DOHH2 (cell line): ENCODE measurements at regions not wholly inside any gene's neighbourhood (a gene's known extent, or its start where the extent isn't known, plus 50 kb on each side); places are given as distances from the start of the nearest gene placed in this dataset.

Source experiments
- H3F3A ChIP-seq: fragments of 200-600 bp; sonication (generic), shearing (Covaris generic); 2 replicates; pipeline ENCODE4 v1.6.0; 2016; ENCODE audit warnings: antibody characterized with exemption, mild to moderate bottlenecking; ENCODE audit not compliant: control insufficient read depth, insufficient read depth
- H3K27ac ChIP-seq: fragments of 200-600 bp; sonication (generic); 2 replicates; pipeline ENCODE4 v1.5.1; 2014; ENCODE audit warnings: low read depth, mild to moderate bottlenecking, low read length, moderate library complexity
- H3K27me3 ChIP-seq: fragments of 200-600 bp; sonication (generic); 2 replicates; pipeline ENCODE4 v1.6.1; 2014; ENCODE audit warnings: mild to moderate bottlenecking, low read length, mixed read lengths; ENCODE audit not compliant: control insufficient read depth
- H3K36me3 ChIP-seq: fragments of 200-600 bp; sonication (generic); 2 replicates; pipeline ENCODE4 v1.6.1; 2014; ENCODE audit warnings: mild to moderate bottlenecking, low read length, moderate library complexity, mixed read lengths; ENCODE audit not compliant: control insufficient read depth
- H3K4me1 ChIP-seq: fragments of 200-600 bp; sonication (generic); 2 replicates; pipeline ENCODE4 v1.6.1; 2014; ENCODE audit warnings: mild to moderate bottlenecking, low read length, mixed read lengths; ENCODE audit not compliant: control insufficient read depth
- H3K4me2 ChIP-seq: fragments of 200-600 bp; sonication (generic); 2 replicates; pipeline ENCODE4 v1.6.0; 2014; ENCODE audit warnings: mild to moderate bottlenecking, low read length, moderate library complexity
- H3K4me3 ChIP-seq: fragments of 200-600 bp; sonication (generic); 2 replicates; pipeline ENCODE4 v1.5.1; 2014; ENCODE audit warnings: mild to moderate bottlenecking, low read length, mixed read lengths
- H3K79me2 ChIP-seq: fragments of 200-600 bp; sonication (generic); 2 replicates; pipeline ENCODE4 v1.6.1; 2014; ENCODE audit warnings: mild to moderate bottlenecking, low read length, mixed read lengths; ENCODE audit not compliant: control insufficient read depth
- H3K9me2 ChIP-seq: fragments of 200-600 bp; sonication (generic); replicated peaks from 2 replicates; pipeline ENCODE4 v1.6.1; 2014; ENCODE audit warnings: mild to moderate bottlenecking, low read length, mixed read lengths; ENCODE audit not compliant: control insufficient read depth
- H3K9me3 ChIP-seq: fragments of 200-600 bp; sonication (generic); 2 replicates; pipeline ENCODE4 v1.6.1; 2014; ENCODE audit warnings: antibody characterized with exemption, low read length, mixed read lengths; ENCODE audit not compliant: control insufficient read depth, insufficient read depth
- H4K20me1 ChIP-seq: fragments of 200-600 bp; sonication (generic); 2 replicates; pipeline ENCODE4 v1.6.0; 2014; ENCODE audit warnings: low read depth, mild to moderate bottlenecking, antibody characterized with exemption, low read length, moderate library complexity; ENCODE audit not compliant: control insufficient read depth, insufficient read depth
- CTCF ChIP-seq: fragments of 200-600 bp; sonication (generic); IDR thresholded peaks from one replicate; pipeline ENCODE4 v1.5.1; 2014; ENCODE audit warnings: antibody characterized with exemption, mild to moderate bottlenecking, low read depth, low read length; ENCODE audit not compliant: poor library complexity, severe bottlenecking
- EZH2phosphoT487 ChIP-seq: fragments of 200-600 bp; sonication (generic); IDR thresholded peaks from 2 replicates; pipeline ENCODE4 v1.6.1; 2017; ENCODE audit warnings: borderline replicate concordance, mild to moderate bottlenecking, antibody characterized with exemption, low read length, moderate library complexity, mixed read lengths

GRCh38 chr2:54366487-54367280, 89.4 kb upstream of the SPTBN1 start:
- no peaks in the 10 kb centered on the region for H3K36me3 ChIP-seq
- no peaks in the 10 kb centered on the region for H3F3A ChIP-seq
- H3K9me2 ChIP-seq = no peaks in the 10 kb centered on the region; the same call in 1 of the 2 replicates
- no peaks in the 10 kb centered on the region for H3K79me2 ChIP-seq
- no peaks in the 10 kb centered on the region for H3K27me3 ChIP-seq
- no peaks in the 10 kb centered on the region for H4K20me1 ChIP-seq
- H3K27ac ChIP-seq = no peak overlapping the region
- H3K4me2 ChIP-seq = no peak overlapping the region
- peaks cover 12% of the 10 kb centered on the region; the same call in 1 of the 2 replicates for H3K9me3 ChIP-seq
- H3K4me1 ChIP-seq = no peaks in the 10 kb centered on the region
- no peak overlapping the region for H3K4me3 ChIP-seq
- no peak for TF ChIP-seq CTCF
- TF ChIP-seq EZH2phosphoT487 = no peak

- Histone ChIP-seq H3K4me1 (no peaks in the 10 kb centered on the region), H3F3A (no peaks in the 10 kb centered on the region), H3K9me2 (no peaks in the 10 kb centered on the region), H3K27ac (no peak overlapping the region), H3K36me3 (no peaks in the 10 kb centered on the region), H3K27me3 (no peaks in the 10 kb centered on the region), H3K9me3 (peaks cover 12% of the 10 kb centered on the region; the same call in 1 of the 2 replicates), H3K4me2 (no peak overlapping the region), H3K4me3 (no peak overlapping the region), H4K20me1 (no peaks in the 10 kb centered on the region), H3K79me2 (no peaks in the 10 kb centered on the region)
- TF ChIP-seq EZH2phosphoT487 = no peak
- no peak for TF ChIP-seq CTCF
These were observed 85.6 kb upstream of the SPTBN1 start for GRCh38 chr2:54370405-54371104.

GRCh38 chr2:54371460-54372065, 84.6 kb upstream of the SPTBN1 start:
- H3K27me3 ChIP-seq = no peaks in the 10 kb centered on the region
- no peaks in the 10 kb centered on the region for H3K36me3 ChIP-seq
- H3F3A ChIP-seq = no peaks in the 10 kb centered on the region
- H3K27ac ChIP-seq = no peak overlapping the region
- no peaks in the 10 kb centered on the region for H3K79me2 ChIP-seq
- no peak overlapping the region for H3K4me3 ChIP-seq
- H3K4me2 ChIP-seq = no peak overlapping the region
- no peaks in the 10 kb centered on the region for H4K20me1 ChIP-seq
- H3K9me2 ChIP-seq = no peaks in the 10 kb centered on the region
- no peaks in the 10 kb centered on the region for H3K4me1 ChIP-seq
- no peak for TF ChIP-seq CTCF
- TF ChIP-seq EZH2phosphoT487 = no peak
- peaks cover 4% of the 10 kb centered on the region; the same call in 1 of the 2 replicates for H3K9me3 ChIP-seq
